ENCODE measurements at regions not wholly inside any gene's neighbourhood (a gene's known extent, or its start where the extent isn't known, plus 50 kb on each side); places are given as distances from the start of the nearest gene placed in this dataset.

- POLR2A ChIA-PET: no interaction called here
- CTCF ChIA-PET: no interaction called here
- H3K27ac Mint-ChIP-seq: no peak overlapping the region
- H3K27me3 Mint-ChIP-seq: peaks cover 21% of the 10 kb centered on the region
- H3K4me3 Mint-ChIP-seq: no peak overlapping the region
- H3K36me3 Mint-ChIP-seq (ENCODE audit: low read depth): peaks cover 2% of the 10 kb centered on the region
- H3K4me1 Mint-ChIP-seq: peaks cover 5% of the 10 kb centered on the region
- ATAC-seq (ENCODE audit: low read depth): no peak
- DNase-seq: no peak
- no peak for TF ChIP-seq CTCF (IDR thresholded peaks at IDR 0.05)
- H3K9me3 Mint-ChIP-seq: peaks cover 7% of the 10 kb centered on the region
- intact Hi-C loops (cut with micrococcal nuclease): no loop called here
Observed at GRCh38 chr3:17945799-17946399, 203.5 kb upstream of the TBC1D5 start.

GRCh38 chr3:17945018-17945798 is 202.8 kb upstream of the TBC1D5 start:
- ATAC-seq (ENCODE audit: low read depth) (no peak), DNase-seq (no peak)
- Mint-ChIP-seq H3K9me3 (peaks cover 2% of the 10 kb centered on the region), H3K4me1 (peaks cover 5% of the 10 kb centered on the region), H3K27ac (no peak overlapping the region), H3K4me3 (no peak overlapping the region), H3K27me3 (peaks cover 21% of the 10 kb centered on the region), H3K36me3 (ENCODE audit: low read depth) (no peaks in the 10 kb centered on the region)
- intact Hi-C loops (cut with micrococcal nuclease): no loop called here
- ChIA-PET CTCF (no interaction called here), POLR2A (no interaction called here)
- no peak for TF ChIP-seq CTCF (IDR thresholded peaks at IDR 0.05)

- H3K9me3 Mint-ChIP-seq: no peaks in the 10 kb centered on the region
- ChIA-PET POLR2A (no interaction called here), CTCF (no interaction called here)
- peaks cover 19% of the 10 kb centered on the region for H3K27me3 Mint-ChIP-seq
- intact Hi-C loops (cut with micrococcal nuclease): no loop called here
- ATAC-seq (ENCODE audit: low read depth) (no peak), DNase-seq (no peak)
- H3K27ac Mint-ChIP-seq: no peak overlapping the region
- no peak overlapping the region for H3K4me3 Mint-ChIP-seq
- H3K4me1 Mint-ChIP-seq: peaks cover 3% of the 10 kb centered on the region
- no peak for TF ChIP-seq CTCF (IDR thresholded peaks at IDR 0.05)
- H3K36me3 Mint-ChIP-seq (ENCODE audit: low read depth): no peaks in the 10 kb centered on the region
Observed at GRCh38 chr3:17942856-17943255, 200.4 kb upstream of the TBC1D5 start.

- intact Hi-C loops (cut with micrococcal nuclease): no loop called here
- Mint-ChIP-seq H3K27ac (no peak overlapping the region), H3K27me3 (peaks cover 13% of the 10 kb centered on the region), H3K9me3 (no peaks in the 10 kb centered on the region), H3K36me3 (ENCODE audit: low read depth) (no peaks in the 10 kb centered on the region), H3K4me1 (peaks cover 3% of the 10 kb centered on the region), H3K4me3 (no peak overlapping the region)
- POLR2A ChIA-PET: no interaction called here
- no peak for ATAC-seq (ENCODE audit: low read depth)
- no peak for TF ChIP-seq CTCF (IDR thresholded peaks at IDR 0.05)
- DNase-seq: no peak
- CTCF ChIA-PET: no interaction called here
Observed at GRCh38 chr3:17941766-17942165, 199.3 kb upstream of the TBC1D5 start.

GRCh38 chr3:17941152-17941551 is 198.7 kb upstream of the TBC1D5 start:
- DNase-seq: no peak
- Mint-ChIP-seq H3K27ac (no peak overlapping the region), H3K4me1 (peaks cover 3% of the 10 kb centered on the region), H3K4me3 (no peak overlapping the region), H3K36me3 (ENCODE audit: low read depth) (no peaks in the 10 kb centered on the region), H3K27me3 (peaks cover 13% of the 10 kb centered on the region), H3K9me3 (no peaks in the 10 kb centered on the region)
- no peak for ATAC-seq (ENCODE audit: low read depth)
- TF ChIP-seq CTCF (IDR thresholded peaks at IDR 0.05): no peak
- POLR2A ChIA-PET: no interaction called here
- CTCF ChIA-PET: no interaction called here
- intact Hi-C loops (cut with micrococcal nuclease): no loop called here
